GM15510 (cell line): ENCODE measurements at regions not wholly inside any gene's neighbourhood (a gene's known extent, or its start where the extent isn't known, plus 50 kb on each side); places are given as distances from the start of the nearest gene placed in this dataset.

ENCODE experiments used
- POLR2A ChIP-seq: IDR thresholded peaks from 3 replicates; pipeline ENCODE4 v1.6.1; 2011; ENCODE audit warnings: borderline replicate concordance; ENCODE audit not compliant: insufficient read length; ENCODE audit errors: extremely low read depth

DNA sequence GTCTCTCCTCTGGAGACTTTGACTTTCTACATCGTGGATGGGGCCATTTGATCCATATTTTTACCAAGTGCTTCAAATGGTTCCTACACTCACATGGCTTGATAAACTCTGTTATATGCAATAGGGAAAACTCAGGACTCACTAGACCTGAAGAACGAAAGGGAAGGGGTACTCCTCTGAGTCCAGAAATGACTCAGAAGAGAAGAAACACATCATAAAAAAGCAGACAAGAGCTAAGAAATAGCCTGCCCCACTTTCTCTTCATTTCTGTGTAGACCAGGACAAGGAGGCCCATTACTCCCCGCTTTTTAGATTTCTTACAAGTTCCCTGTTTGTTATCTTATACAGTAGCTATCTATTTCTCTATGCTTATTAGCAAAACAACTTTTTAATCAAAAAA lies 369.8 kb upstream of the ARID1B start:
- TF ChIP-seq POLR2A: no peak

- no peak for TF ChIP-seq POLR2A
These were observed 370.5 kb upstream of the ARID1B start for GRCh38 chr6:156406688-156407087.

DNA sequence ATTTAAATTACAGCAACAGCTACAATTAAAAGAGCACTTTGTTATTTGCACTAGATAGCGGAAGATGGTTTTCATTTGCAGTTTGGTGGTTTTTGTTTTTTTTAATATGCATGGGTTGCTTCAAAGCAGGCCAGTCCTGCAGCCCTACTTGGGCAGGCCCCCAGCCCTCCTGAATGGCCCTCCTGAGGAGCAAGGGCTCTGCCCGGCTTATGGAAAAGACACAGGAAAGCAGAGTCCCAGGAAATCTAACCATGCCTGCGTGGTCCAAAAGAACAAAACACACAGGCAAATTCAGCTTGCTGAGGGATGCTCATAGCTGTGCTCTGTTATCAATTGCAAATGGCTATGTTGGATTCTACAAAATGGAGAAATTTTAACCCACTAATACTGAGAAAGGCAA lies 371.1 kb upstream of the ARID1B start:
- no peak for TF ChIP-seq POLR2A

GRCh38 chr6:156402628-156403027 lies 374.6 kb upstream of the ARID1B start:
- no peak for TF ChIP-seq POLR2A

DNA sequence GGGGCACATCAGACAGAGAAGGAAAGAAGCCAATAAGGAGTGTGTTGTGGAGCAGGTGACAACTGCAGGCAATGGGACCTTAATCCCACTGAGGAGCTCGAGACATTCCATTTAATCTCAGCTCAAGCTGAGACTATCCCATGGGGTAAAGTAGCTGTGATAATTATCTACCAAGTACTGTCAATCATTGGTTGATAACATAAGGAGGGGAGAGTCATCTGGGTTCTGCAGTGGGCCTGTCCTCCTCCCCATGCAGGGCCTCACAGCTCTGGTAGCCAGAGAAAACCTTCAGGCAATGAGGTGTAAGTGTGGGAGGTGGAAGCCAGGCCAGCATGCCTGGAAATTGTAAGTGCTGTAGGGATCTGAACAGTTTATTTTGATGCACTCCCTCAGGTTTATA lies 375.0 kb upstream of the ARID1B start:
- no peak for TF ChIP-seq POLR2A

GRCh38 chr6:156400487-156400886 lies 376.7 kb upstream of the ARID1B start:
- no peak for TF ChIP-seq POLR2A

DNA sequence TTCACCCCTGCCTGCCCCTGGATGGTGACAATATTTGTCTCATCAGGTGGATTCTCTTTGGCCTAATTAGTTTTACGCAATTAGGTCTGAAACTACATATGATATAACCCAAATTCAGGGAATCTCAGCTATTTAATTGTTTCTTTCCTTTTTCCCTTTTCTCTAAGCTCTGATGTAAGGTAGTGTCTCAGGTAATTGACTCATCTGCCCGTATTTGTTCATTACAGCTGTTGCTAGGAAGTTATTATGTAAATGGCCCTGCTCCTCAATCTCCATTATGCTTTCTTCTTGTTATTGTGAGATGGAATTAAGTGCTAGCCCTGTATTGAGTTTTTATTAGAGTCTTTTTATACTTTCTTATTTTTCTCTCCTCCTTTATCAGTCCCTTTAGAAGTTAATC lies 378.2 kb upstream of the ARID1B start:
- TF ChIP-seq POLR2A: no peak

DNA sequence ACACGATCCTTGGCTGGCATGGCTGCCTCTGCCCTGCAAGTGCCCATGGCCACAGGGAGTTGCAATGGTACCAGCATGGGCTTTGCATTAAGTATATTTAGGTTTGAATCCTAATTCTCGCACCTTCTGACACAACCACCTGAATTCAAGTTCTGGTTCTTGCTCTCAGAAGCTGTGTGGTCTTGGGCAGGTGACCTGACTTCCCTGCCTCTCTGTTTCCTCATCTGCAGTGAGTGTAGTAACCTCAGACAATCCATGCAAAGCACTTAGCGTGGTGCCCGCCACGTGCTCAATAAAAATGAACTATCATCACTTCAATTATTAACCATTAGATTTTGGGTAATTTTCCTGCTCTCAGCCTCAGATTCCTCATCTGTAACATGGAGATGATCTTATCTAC lies 378.8 kb upstream of the ARID1B start:
- no peak for TF ChIP-seq POLR2A

GRCh38 chr6:156396791-156397418 lies 380.3 kb upstream of the ARID1B start:
- TF ChIP-seq POLR2A: no peak

- TF ChIP-seq POLR2A: no peak
These were observed 381.0 kb upstream of the ARID1B start for GRCh38 chr6:156396068-156396771.

GRCh38 chr6:156395276-156395675 lies 381.9 kb upstream of the ARID1B start:
- no peak for TF ChIP-seq POLR2A

DNA sequence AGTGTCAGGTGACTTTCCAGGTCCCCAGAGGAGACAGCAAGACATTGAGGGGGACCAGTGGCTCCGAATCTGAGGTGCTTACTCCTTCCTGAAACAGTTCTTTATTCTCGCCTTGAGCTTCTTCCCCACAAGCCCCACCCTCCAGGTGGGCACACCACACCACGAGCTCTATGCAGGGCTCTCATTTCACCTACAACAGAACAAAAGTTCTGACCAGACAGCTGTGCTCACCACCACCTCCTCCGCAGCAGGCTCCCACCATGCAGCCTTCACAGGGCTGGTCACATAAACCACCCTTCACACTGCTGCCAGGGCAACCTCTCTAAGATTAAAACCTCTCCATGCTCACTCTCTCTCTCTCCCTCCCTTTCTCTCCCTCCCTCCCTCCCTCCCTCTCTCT lies 384.5 kb upstream of the ARID1B start:
- TF ChIP-seq POLR2A: no peak

DNA sequence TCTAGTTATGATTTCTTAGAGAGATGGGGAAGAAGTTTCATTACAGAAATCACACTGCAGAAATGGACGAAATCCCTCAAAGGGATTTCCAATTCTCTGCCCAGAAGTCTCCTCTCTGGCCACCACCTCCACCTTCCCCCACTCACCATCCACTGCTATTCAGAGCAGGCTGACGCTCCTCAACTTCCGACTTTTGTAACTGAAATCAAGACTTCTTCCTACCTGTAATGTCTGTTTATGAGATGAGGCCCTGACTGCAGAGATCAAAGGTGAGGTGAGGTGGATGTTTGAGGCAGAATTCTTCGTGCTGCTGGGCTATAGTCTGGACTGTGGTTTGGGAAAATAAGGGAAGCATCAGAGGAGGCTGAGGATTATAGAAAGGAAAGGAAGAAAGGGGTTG lies 385.2 kb upstream of the ARID1B start:
- no peak for TF ChIP-seq POLR2A

- no peak for TF ChIP-seq POLR2A
These were observed 386.0 kb upstream of the ARID1B start for GRCh38 chr6:156391061-156391672.

GRCh38 chr6:156390621-156391020 lies 386.6 kb upstream of the ARID1B start:
- no peak for TF ChIP-seq POLR2A

GRCh38 chr6:156389296-156389695 lies 387.9 kb upstream of the ARID1B start:
- TF ChIP-seq POLR2A: no peak
